Natural killer cell (primary cell): ENCODE measurements at regions not wholly inside any gene's neighbourhood (a gene's known extent, or its start where the extent isn't known, plus 50 kb on each side); places are given as distances from the start of the nearest gene placed in this dataset.

Experiments
- ATAC-seq, 3 donors: fragments of 150-1000 bp in 2 of 3; fragments of 200-7000 bp in 1 of 3; cut with Tn5 transposase; 1 replicate in 1 of 3; 2 replicates in 2 of 3; pipeline ENCODE4 v1.10.0; 2021; ENCODE audit warnings: mild to moderate bottlenecking in 2 of 3, moderate library complexity in 2 of 3
- DNase-seq, 2 donors: peaks; one replicate each; pipeline versions ENCODE4 v3.0.0 to v3.0.0-alpha.2; 2013 to 2021; ENCODE audit warnings: mixed read lengths in 1 of 2
- H3K27ac ChIP-seq: one replicate; pipeline ENCODE4 v1.5.1; 2013; ENCODE audit warnings: mild to moderate bottlenecking, low read length
- H3K27me3 ChIP-seq: one replicate; pipeline ENCODE4 v1.6.1; 2013; ENCODE audit warnings: low read length; ENCODE audit not compliant: control insufficient read depth, insufficient read depth
- H3K36me3 ChIP-seq: one replicate; pipeline ENCODE4 v1.6.1; 2013; ENCODE audit warnings: low read length; ENCODE audit not compliant: control insufficient read depth, insufficient read depth
- H3K4me1 ChIP-seq: one replicate; pipeline ENCODE4 v1.6.1; 2013; ENCODE audit warnings: low read length; ENCODE audit not compliant: control insufficient read depth, insufficient read depth
- H3K4me3 ChIP-seq: one replicate; pipeline ENCODE4 v1.5.1; 2013; ENCODE audit warnings: low read length
- H3K9me3 ChIP-seq: one replicate; pipeline ENCODE4 v1.6.1; 2013; ENCODE audit warnings: low read length; ENCODE audit not compliant: control insufficient read depth, insufficient read depth
- H3K27ac Mint-ChIP-seq, 2 donors: one replicate each; pipeline ENCODE4 v1.8.0; 2022; ENCODE audit warnings: mild to moderate bottlenecking in 2 of 2, mixed read lengths in 2 of 2, moderate library complexity in 1 of 2
- H3K27me3 Mint-ChIP-seq, 2 donors: one replicate each; pipeline ENCODE4 v1.8.0; 2022; ENCODE audit warnings: low read depth in 2 of 2, mixed read lengths in 2 of 2
- H3K36me3 Mint-ChIP-seq: one replicate; pipeline ENCODE4 v1.8.0; 2022; ENCODE audit warnings: mixed read lengths
- H3K4me1 Mint-ChIP-seq, 2 donors: one replicate each; pipeline ENCODE4 v1.8.0; 2022; ENCODE audit warnings: mixed read lengths in 2 of 2
- H3K4me3 Mint-ChIP-seq: one replicate; pipeline ENCODE4 v1.8.0; 2022; ENCODE audit warnings: mild to moderate bottlenecking, moderate library complexity, mixed read lengths
- H3K9me3 Mint-ChIP-seq, 2 donors: one replicate each; pipeline ENCODE4 v1.8.0; 2022; ENCODE audit warnings: mixed read lengths in 2 of 2
- CTCF ChIP-seq: fragments of 200-600 bp; IDR thresholded peaks from one replicate; pipeline ENCODE4 v1.8.0; 2022; ENCODE audit warnings: antibody characterized with exemption
- whole genome bisulfite sequencing: methylation state at CpG from one replicate; pipeline ENCODE4 v1.1.7; 2013; ENCODE audit warnings: missing lambda C conversion rate; ENCODE audit not compliant: insufficient coverage; 5-methylcytosine and 5-hydroxymethylcytosine counted together
- intact Hi-C: fragments of 100-400 bp; cut with micrococcal nuclease; formaldehyde crosslinking; loops from one replicate; pipeline ENCODE4 v1.14.2; 2022

- no peak for TF ChIP-seq CTCF
- H3K9me3 Mint-ChIP-seq, result peaks cover 0 to 3% of the 10 kb centered on the region in 2 donors
- Histone ChIP-seq H3K4me3 (no peak overlapping the region), H3K36me3 (no peaks in the 10 kb centered on the region), H3K9me3 (no peaks in the 10 kb centered on the region), H3K4me1 (no peaks in the 10 kb centered on the region), H3K27ac (no peak overlapping the region), H3K27me3 (no peaks in the 10 kb centered on the region)
- intact Hi-C loops, result no loop called here
- ATAC-seq, result no peak
- H3K27ac Mint-ChIP-seq, result no peak overlapping the region
- 86% methylated on average over 4 of the region's 4 CpGs for WGBS
- peaks cover 7% of the 10 kb centered on the region in 2 donors for H3K27me3 Mint-ChIP-seq
- no peak for DNase-seq
- no peak overlapping the region for H3K4me3 Mint-ChIP-seq
- no peaks in the 10 kb centered on the region for H3K4me1 Mint-ChIP-seq
- no peaks in the 10 kb centered on the region for H3K36me3 Mint-ChIP-seq
These were observed 71.6 kb downstream of the NENF start for GRCh38 chr1:212504171-212504803.

GRCh38 chr1:212506666-212507065 is 73.9 kb downstream of the NENF start:
- Mint-ChIP-seq H3K4me3 (no peak overlapping the region), H3K36me3 (no peaks in the 10 kb centered on the region), H3K27ac (no peak overlapping the region), H3K9me3 (no peaks in the 10 kb centered on the region), H3K27me3 (peaks cover 12 to 13% of the 10 kb centered on the region in 2 donors), H3K4me1 (no peaks in the 10 kb centered on the region)
- Histone ChIP-seq H3K4me3 (no peak overlapping the region), H3K4me1 (no peaks in the 10 kb centered on the region), H3K9me3 (no peaks in the 10 kb centered on the region), H3K36me3 (no peaks in the 10 kb centered on the region), H3K27ac (no peak overlapping the region), H3K27me3 (no peaks in the 10 kb centered on the region)
- no peak for ATAC-seq
- intact Hi-C loops, result no loop called here
- no peak for DNase-seq
- TF ChIP-seq CTCF, result no peak

GRCh38 chr1:212507369-212507768 is 74.6 kb downstream of the NENF start:
- Mint-ChIP-seq H3K4me1 (no peaks in the 10 kb centered on the region), H3K4me3 (no peak overlapping the region), H3K36me3 (no peaks in the 10 kb centered on the region), H3K9me3 (no peaks in the 10 kb centered on the region), H3K27me3 (peaks cover 17 to 20% of the 10 kb centered on the region in 2 donors), H3K27ac (no peak overlapping the region)
- WGBS, result 91% methylated on average over 6 of the region's 7 CpGs
- intact Hi-C loops, result no loop called here
- DNase-seq, result no peak
- Histone ChIP-seq H3K4me1 (no peaks in the 10 kb centered on the region), H3K9me3 (no peaks in the 10 kb centered on the region), H3K36me3 (no peaks in the 10 kb centered on the region), H3K27ac (no peak overlapping the region), H3K27me3 (peaks cover 2% of the 10 kb centered on the region), H3K4me3 (no peak overlapping the region)
- ATAC-seq, result no peak
- TF ChIP-seq CTCF, result no peak
